Peyer's patch (tissue), 4 donors: ENCODE measurements at regions not wholly inside any gene's neighbourhood (a gene's known extent, or its start where the extent isn't known, plus 50 kb on each side); places are given as distances from the start of the nearest gene placed in this dataset.
"Not testable (repeated sequence)": the region's sequence is repeated elsewhere in the genome, so short reads cannot be mapped to it uniquely, and the experiment has no call there.

ENCODE experiments used
- DNase-seq, 3 donors: peaks; one replicate each; pipeline ENCODE4 v3.0.0-alpha.2; 2017 to 2019
- H3K27ac ChIP-seq, 4 donors: fragments of 200-600 bp; sonication (generic); one replicate each; pipeline ENCODE4 v1.5.1; 2016 to 2019
- H3K27me3 ChIP-seq, 2 donors: fragments of 200-600 bp; sonication (generic); one replicate each; pipeline ENCODE4 v1.5.1; 2019
- H3K36me3 ChIP-seq, 3 donors: fragments of 200-600 bp; sonication (generic); one replicate each; pipeline ENCODE4 v1.5.1; 2016 to 2019
- H3K4me1 ChIP-seq, 4 donors: fragments of 200-600 bp; sonication (generic); one replicate each; pipeline ENCODE4 v1.5.1; 2016 to 2019
- H3K4me3 ChIP-seq, 4 donors: fragments of 200-600 bp; sonication (generic); 1 replicate in 3 of 4; 2 replicates in 1 of 4; pipeline ENCODE4 v1.5.1; 2016 to 2019; ENCODE audit warnings: mild to moderate bottlenecking in 1 of 4
- H3K9me3 ChIP-seq, 4 donors: fragments of 200-600 bp; sonication (generic); one replicate each; pipeline ENCODE4 v1.5.1; 2016 to 2019; ENCODE audit warnings: mild to moderate bottlenecking in 1 of 4
- CTCF ChIP-seq, 6 experiments: fragments of 450-650 bp in 4 of 6; fragments of 200-600 bp in 2 of 6; sonication (generic) in 1 of 6; IDR thresholded peaks; one replicate each; pipeline ENCODE4 v1.5.1; 2017 to 2019; ENCODE audit warnings: antibody characterized with exemption in 6 of 6, mild to moderate bottlenecking in 3 of 6, moderate library complexity in 1 of 6
- POLR2A ChIP-seq, 2 donors: fragments of 450-650 bp; IDR thresholded peaks; one replicate each; pipeline ENCODE4 v1.5.1; 2017; ENCODE audit warnings: antibody characterized with exemption in 2 of 2, mild to moderate bottlenecking in 2 of 2, moderate library complexity in 2 of 2

- TF ChIP-seq CTCF (IDR thresholded peaks at IDR 0.05) (no peak), POLR2A (IDR thresholded peaks at IDR 0.05) (no peak)
- Histone ChIP-seq H3K9me3 (no peaks in the 10 kb centered on the region), H3K4me3 (peak overlapping the region; percentile 70 to 95 (median 87)), H3K27ac (peak overlapping the region; percentile 64 to 96 (median 92)), H3K4me1 (peaks cover 0 to 17% (median 3%) of the 10 kb centered on the region in 4 donors), H3K36me3 (no peaks in the 10 kb centered on the region), H3K27me3 (no peaks in the 10 kb centered on the region)
- DNase-seq: peak in 1 of 3 donors; percentile 49
Observed at GRCh38 chr13:99085808-99086266, 108.0 kb upstream of the DOCK9 start.

- Histone ChIP-seq H3K4me3 (peak overlapping the region; percentile 70 to 95 (median 87)), H3K4me1 (peaks cover 0 to 17% (median 3%) of the 10 kb centered on the region in 4 donors), H3K9me3 (no peaks in the 10 kb centered on the region), H3K27me3 (no peaks in the 10 kb centered on the region), H3K36me3 (no peaks in the 10 kb centered on the region), H3K27ac (peak overlapping the region; percentile 90 to 96 (median 92))
- TF ChIP-seq CTCF (IDR thresholded peaks at IDR 0.05): peak in 2 of 6 experiments; percentile 22 to 31
- peak; percentile 39 to 84 for TF ChIP-seq POLR2A (IDR thresholded peaks at IDR 0.05)
- DNase-seq: peak; percentile 40 to 83 (median 77)
Observed at GRCh38 chr13:99086267-99087097, 108.6 kb upstream of the DOCK9 start.

DNA sequence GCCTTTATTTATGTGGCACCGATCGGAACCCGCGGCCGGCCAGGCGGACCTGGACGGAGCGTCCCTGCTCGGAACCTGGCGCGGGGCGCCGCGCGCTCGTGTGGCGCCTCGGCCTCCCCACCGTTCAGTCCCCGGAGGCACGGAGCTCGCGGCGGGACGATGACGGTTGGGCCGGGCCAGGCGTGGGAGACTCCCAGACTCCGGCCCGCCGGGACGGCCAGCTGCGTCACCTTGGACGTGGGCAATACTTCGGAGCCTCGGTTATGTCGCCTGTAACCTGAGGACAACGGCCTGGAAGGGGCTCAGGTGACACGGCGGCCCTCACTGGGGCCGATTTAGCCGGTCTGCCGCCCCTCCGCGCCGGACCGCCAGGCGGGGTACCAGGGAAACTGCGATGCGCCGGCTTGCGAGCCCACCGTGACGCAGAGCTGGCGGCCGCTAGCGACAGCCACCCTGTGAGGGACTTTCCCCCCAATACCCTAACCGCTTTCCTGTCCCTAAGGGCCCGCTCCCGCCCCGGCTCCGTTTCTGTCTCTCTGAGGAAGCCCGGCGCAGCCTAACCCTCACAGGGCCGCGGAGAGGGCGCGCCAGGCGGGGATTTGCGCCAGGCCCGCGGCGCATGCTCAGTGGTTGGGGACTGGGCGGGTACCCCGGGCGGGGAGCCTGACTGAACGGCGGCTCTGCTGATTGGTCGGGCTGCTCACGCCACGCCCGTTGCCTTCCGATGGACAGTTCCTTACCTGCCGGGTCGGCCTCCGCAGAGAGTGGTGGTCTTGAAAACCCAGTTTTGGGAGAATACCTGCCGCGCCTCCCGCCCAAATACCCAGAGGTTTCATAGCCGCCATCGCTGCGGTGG lies 109.5 kb upstream of the DOCK9 start:
- no peaks in the 10 kb centered on the region for H3K9me3 ChIP-seq
- peak; percentile 90 to 96 (median 95) for DNase-seq
- H3K4me1 ChIP-seq: peaks cover 0 to 17% (median 3%) of the 10 kb centered on the region in 4 donors
- H3K36me3 ChIP-seq: no peaks in the 10 kb centered on the region
- peak overlapping the region; percentile 70 to 95 (median 87) for H3K4me3 ChIP-seq
- H3K27me3 ChIP-seq: no peaks in the 10 kb centered on the region
- TF ChIP-seq CTCF (IDR thresholded peaks at IDR 0.05) (peak; percentile 13 to 40 (median 27)), POLR2A (IDR thresholded peaks at IDR 0.05) (peak; percentile 72 to 82)
- peak overlapping the region; percentile 90 to 96 (median 92) for H3K27ac ChIP-seq

GRCh38 chr13:99087954-99088491 lies 110.2 kb upstream of the DOCK9 start:
- Histone ChIP-seq H3K36me3 (no peaks in the 10 kb centered on the region), H3K9me3 (no peaks in the 10 kb centered on the region), H3K4me3 (peak overlapping the region; percentile 70 to 95 (median 87)), H3K4me1 (peaks cover 0 to 17% (median 3%) of the 10 kb centered on the region in 4 donors), H3K27ac (peak overlapping the region; percentile 90 to 96 (median 92)), H3K27me3 (no peaks in the 10 kb centered on the region)
- peak in 1 of 3 donors; percentile 46 for DNase-seq
- TF ChIP-seq POLR2A (IDR thresholded peaks at IDR 0.05): no peak
- no peak for TF ChIP-seq CTCF (IDR thresholded peaks at IDR 0.05)

DNA sequence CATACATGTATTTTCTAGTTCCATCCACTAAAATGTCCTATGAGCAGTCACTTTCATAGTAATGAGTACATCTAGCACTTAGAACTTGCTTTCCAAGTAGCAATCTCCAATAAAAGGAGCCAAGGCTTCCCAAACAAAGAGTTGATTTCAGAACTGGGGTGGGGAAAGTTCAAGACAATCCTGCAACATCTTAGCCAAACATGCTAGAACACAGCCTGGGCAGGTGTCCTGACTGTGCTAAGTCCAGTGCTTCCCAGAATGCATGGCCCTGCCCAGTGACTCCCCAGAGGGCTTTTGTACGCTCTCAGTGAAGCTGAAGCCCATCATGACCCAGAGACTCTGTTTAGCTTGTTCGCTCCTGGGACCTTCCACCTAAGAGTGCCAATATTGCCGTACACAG lies 106.7 kb upstream of the UBAC2 start:
- no peak for TF ChIP-seq CTCF (IDR thresholded peaks at IDR 0.05)
- TF ChIP-seq POLR2A (IDR thresholded peaks at IDR 0.05): no peak
- Histone ChIP-seq H3K9me3 (no peaks in the 10 kb centered on the region), H3K27ac (no peak overlapping the region), H3K27me3 (no peaks in the 10 kb centered on the region), H3K4me3 (no peak overlapping the region), H3K36me3 (no peaks in the 10 kb centered on the region), H3K4me1 (no peaks in the 10 kb centered on the region)
- DNase-seq: no peak

DNA sequence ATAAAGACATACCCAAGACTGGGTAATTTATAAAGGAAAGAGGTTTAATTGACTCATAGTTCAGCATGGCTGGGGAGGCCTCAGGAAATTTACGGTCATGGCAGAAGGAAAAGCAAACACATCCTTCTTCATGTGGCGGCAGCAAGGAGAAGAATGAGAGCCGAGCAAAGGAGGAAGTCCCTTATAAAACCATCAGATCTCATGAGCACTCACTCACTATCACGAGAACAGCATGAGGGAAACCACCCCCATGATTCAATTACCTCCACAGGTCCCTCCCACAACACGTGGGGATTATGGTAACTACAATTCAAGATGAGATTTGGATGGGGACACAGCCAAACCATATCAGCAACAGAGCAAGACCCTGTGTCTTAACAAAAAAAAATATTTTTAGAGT lies 98.8 kb upstream of the UBAC2 start:
- not testable (repeated sequence) for H3K9me3 ChIP-seq, DNase-seq, H3K27me3 ChIP-seq, H3K36me3 ChIP-seq, H3K4me1 ChIP-seq, H3K4me3 ChIP-seq, H3K27ac ChIP-seq
